OCI-LY7 (cell line): ENCODE measurements at regions not wholly inside any gene's neighbourhood (a gene's known extent, or its start where the extent isn't known, plus 50 kb on each side); places are given as distances from the start of the nearest gene placed in this dataset.

Source experiments
- CTCF ChIP-seq: fragments of 200-600 bp; sonication (generic); conservative IDR thresholded peaks from 2 replicates; pipeline ENCODE4 v1.5.1; 2014; ENCODE audit warnings: mild to moderate bottlenecking, antibody characterized with exemption, low read length, moderate library complexity, mixed read lengths
- EZH2phosphoT487 ChIP-seq: fragments of 200-600 bp; sonication (generic); IDR thresholded peaks from 2 replicates; pipeline ENCODE4 v1.6.1; 2018; ENCODE audit warnings: low read depth, borderline replicate concordance, mild to moderate bottlenecking, mixed run types, antibody characterized with exemption, low read length, moderate library complexity, mixed read lengths

GRCh38 chr21:36236052-36236730, 79.6 kb downstream of the DOP1B start:
- no peak for TF ChIP-seq CTCF
- no peak for TF ChIP-seq EZH2phosphoT487
